Trophoblast cell (in vitro differentiated cells and primary cell): ENCODE measurements at regions not wholly inside any gene's neighbourhood (a gene's known extent, or its start where the extent isn't known, plus 50 kb on each side); places are given as distances from the start of the nearest gene placed in this dataset.
"Not testable (repeated sequence)": the region's sequence is repeated elsewhere in the genome, so short reads cannot be mapped to it uniquely, and the experiment has no call there.

Experiments used
- DNase-seq, 2 donors: peaks; one replicate each; pipeline ENCODE4 v3.0.0-alpha.2; 2016
- H2AFZ ChIP-seq: 2 replicates; pipeline ENCODE4 v1.6.1; 2013; ENCODE audit warnings: low read length, moderate library complexity, mild to moderate bottlenecking; ENCODE audit not compliant: insufficient read depth, poor library complexity
- H2AK5ac ChIP-seq: 2 replicates; pipeline ENCODE4 v1.6.1; 2013; ENCODE audit warnings: mild to moderate bottlenecking, low read length
- H2BK120ac ChIP-seq: 2 replicates; pipeline ENCODE4 v1.6.1; 2013; ENCODE audit warnings: low read length, mild to moderate bottlenecking, moderate library complexity; ENCODE audit not compliant: insufficient read depth, poor library complexity
- H2BK12ac ChIP-seq: 2 replicates; pipeline ENCODE4 v1.6.1; 2013; ENCODE audit warnings: mild to moderate bottlenecking, low read length, moderate library complexity
- H2BK5ac ChIP-seq: 2 replicates; pipeline ENCODE4 v1.6.1; 2013; ENCODE audit warnings: low read length, low read depth, moderate library complexity, mild to moderate bottlenecking; ENCODE audit not compliant: poor library complexity
- H3K14ac ChIP-seq: 2 replicates; pipeline ENCODE4 v1.6.1; 2013; ENCODE audit warnings: mild to moderate bottlenecking, low read length
- H3K18ac ChIP-seq: 2 replicates; pipeline ENCODE4 v1.6.1; 2013; ENCODE audit warnings: mild to moderate bottlenecking, low read length
- H3K23ac ChIP-seq: 2 replicates; pipeline ENCODE4 v1.6.1; 2013; ENCODE audit warnings: low read length
- H3K27ac ChIP-seq: 2 replicates; pipeline ENCODE4 v1.5.1; 2013; ENCODE audit warnings: low read depth, mild to moderate bottlenecking, inconsistent platforms, low read length, moderate library complexity
- H3K27me3 ChIP-seq: 2 replicates; pipeline ENCODE4 v1.6.1; 2013; ENCODE audit warnings: inconsistent platforms, mild to moderate bottlenecking, low read length, moderate library complexity; ENCODE audit not compliant: insufficient read depth
- H3K36me3 ChIP-seq, 2 experiments: 1 replicate in 1 of 2; 2 replicates in 1 of 2; pipeline ENCODE4 v1.6.1; 2013; ENCODE audit warnings: low read length in 2 of 2, mild to moderate bottlenecking in 2 of 2, moderate library complexity in 1 of 2; ENCODE audit not compliant: insufficient read depth in 2 of 2, control insufficient read depth in 1 of 2
- H3K4ac ChIP-seq: 2 replicates; pipeline ENCODE4 v1.6.1; 2013; ENCODE audit warnings: low read depth, mild to moderate bottlenecking, low read length, moderate library complexity
- H3K4me1 ChIP-seq, 2 experiments: 1 replicate in 1 of 2; 2 replicates in 1 of 2; pipeline ENCODE4 v1.6.1; 2013; ENCODE audit warnings: low read length in 2 of 2, mild to moderate bottlenecking in 2 of 2, moderate library complexity in 1 of 2; ENCODE audit not compliant: insufficient read depth in 2 of 2, control insufficient read depth in 1 of 2
- H3K4me2 ChIP-seq: 2 replicates; pipeline ENCODE4 v1.6.1; 2013; ENCODE audit warnings: inconsistent platforms, mild to moderate bottlenecking, low read length, moderate library complexity
- H3K4me3 ChIP-seq: 2 replicates; pipeline ENCODE4 v1.5.1; 2013; ENCODE audit warnings: mild to moderate bottlenecking, low read depth, low read length, inconsistent platforms
- H3K79me1 ChIP-seq: one replicate; pipeline ENCODE4 v1.6.1; 2013; ENCODE audit warnings: low read length
- H3K79me2 ChIP-seq: 2 replicates; pipeline ENCODE4 v1.6.1; 2013; ENCODE audit warnings: low read length, mild to moderate bottlenecking; ENCODE audit not compliant: control insufficient read depth, insufficient read depth, poor library complexity
- H3K9ac ChIP-seq: 2 replicates; pipeline ENCODE4 v1.6.1; 2013; ENCODE audit warnings: mild to moderate bottlenecking, low read length
- H3K9me3 ChIP-seq: 2 replicates; pipeline ENCODE4 v1.6.1; 2013; ENCODE audit warnings: low read depth, mild to moderate bottlenecking, control low read depth, inconsistent platforms, low read length; ENCODE audit not compliant: insufficient read depth
- H4K12ac ChIP-seq: 2 replicates; pipeline ENCODE4 v1.6.1; 2013; ENCODE audit warnings: low read depth, mild to moderate bottlenecking, low read length, moderate library complexity
- H4K8ac ChIP-seq: 2 replicates; pipeline ENCODE4 v1.6.1; 2013; ENCODE audit warnings: low read depth, mild to moderate bottlenecking, low read length, moderate library complexity
- H4K91ac ChIP-seq: one replicate; pipeline ENCODE4 v1.6.1; 2013; ENCODE audit warnings: low read depth, mild to moderate bottlenecking, low read length, moderate library complexity
- WGBS: extraction: QIAGEN DNeasy Blood & Tissue Kit; methylation state at CpG from one replicate; pipeline ENCODE4 v1.1.7; 2013; ENCODE audit warnings: missing lambda C conversion rate; ENCODE audit not compliant: insufficient read length, insufficient coverage; ENCODE audit errors: extremely low coverage; 5-methylcytosine and 5-hydroxymethylcytosine counted together

DNA sequence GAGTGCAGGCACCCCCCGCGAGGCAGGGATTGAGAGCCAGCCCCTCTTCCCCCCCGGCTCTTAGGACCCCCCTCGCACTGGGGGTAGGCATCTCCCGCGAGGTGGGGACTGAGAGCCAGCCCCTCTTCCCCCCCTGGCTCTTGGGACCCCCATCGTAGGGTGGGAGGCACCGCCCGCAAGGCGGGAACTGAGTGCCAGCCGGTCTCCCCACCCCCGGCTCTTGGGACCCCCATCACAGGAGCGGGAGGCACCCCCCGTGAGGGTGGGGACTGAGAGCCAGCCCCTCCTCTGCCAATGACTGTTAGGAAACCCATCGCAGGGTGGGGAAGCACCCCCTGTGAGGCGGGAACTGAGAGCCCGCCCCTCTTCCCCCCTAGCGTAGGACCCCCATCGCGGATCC, 363.4 kb upstream of the SPRY2 start:
- Histone ChIP-seq H3K18ac (no peak overlapping the region), H4K8ac (no peak overlapping the region), H2AK5ac (no peak overlapping the region), H3K79me2 (no peaks in the 10 kb centered on the region), H3K27me3 (no peaks in the 10 kb centered on the region), H3K4ac (no peak overlapping the region), H3K4me1 (no peaks in the 10 kb centered on the region), H3K9me3 (peaks cover 5% of the 10 kb centered on the region), H2BK12ac (no peak overlapping the region), H3K79me1 (no peaks in the 10 kb centered on the region), H3K9ac (no peak overlapping the region), H2BK120ac (no peak overlapping the region), H2AFZ (no peak overlapping the region), H3K27ac (no peak overlapping the region), H3K23ac (no peak overlapping the region), H4K12ac (peak overlapping the region; percentile 30), H3K4me3 (no peak overlapping the region), H3K14ac (no peak overlapping the region), H4K91ac (no peak overlapping the region), H3K4me2 (no peak overlapping the region), H2BK5ac (no peak overlapping the region), H3K36me3 (no peaks in the 10 kb centered on the region)
- no peak for DNase-seq
- no CpG with 5 or more reads among the region's 20 CpGs for WGBS

DNA sequence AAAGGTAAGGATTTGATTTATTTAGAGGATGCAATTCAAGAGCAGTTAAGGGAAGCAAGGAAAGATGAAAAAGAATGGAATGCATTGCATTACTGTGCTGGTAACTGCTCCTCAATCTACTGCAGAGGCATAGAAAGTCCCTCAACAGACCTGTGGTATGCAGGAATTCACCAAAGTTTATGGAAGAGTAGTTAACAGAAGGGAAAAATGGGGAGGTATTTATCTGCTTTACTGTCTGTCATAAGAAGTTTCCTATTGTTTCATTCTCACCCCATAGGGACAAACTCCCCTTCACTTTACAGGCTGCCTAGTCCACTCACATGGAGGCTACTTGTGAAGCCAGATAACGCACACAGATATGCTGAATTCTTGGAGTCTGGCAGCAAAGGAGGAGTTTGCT, 354.9 kb upstream of the SPRY2 start:
- no peak overlapping the region for H3K14ac ChIP-seq

DNA sequence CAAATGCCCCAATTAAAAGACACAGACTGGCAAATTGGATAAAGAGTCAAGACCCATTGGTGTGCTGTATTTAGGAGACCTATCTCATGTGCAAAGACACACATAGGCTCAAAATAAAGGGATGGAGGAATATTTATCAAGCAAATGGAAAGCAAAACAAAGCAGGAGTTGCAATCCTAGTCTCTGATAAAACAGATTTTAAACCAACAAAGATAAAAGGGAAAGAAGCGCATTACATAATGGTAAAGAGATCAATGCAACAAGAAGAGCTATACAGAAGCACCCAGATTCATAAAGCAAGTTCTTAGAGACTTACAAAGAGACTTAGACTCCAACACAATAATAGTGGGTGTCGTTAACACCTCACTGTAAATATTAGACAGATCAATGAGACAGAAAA, 350.9 kb upstream of the SPRY2 start:
- H3K23ac ChIP-seq, H2AFZ ChIP-seq, H3K79me1 ChIP-seq, H4K8ac ChIP-seq, H3K4me1 ChIP-seq, H3K18ac ChIP-seq, H2BK120ac ChIP-seq, H3K4me2 ChIP-seq, H3K9me3 ChIP-seq, H3K36me3 ChIP-seq, H3K4me3 ChIP-seq, H3K4ac ChIP-seq, H2BK5ac ChIP-seq, H3K27ac ChIP-seq, H4K91ac ChIP-seq, H3K9ac ChIP-seq, H2AK5ac ChIP-seq, H2BK12ac ChIP-seq, H4K12ac ChIP-seq, H3K79me2 ChIP-seq, H3K27me3 ChIP-seq, DNase-seq, H3K14ac ChIP-seq: not testable (repeated sequence)
- WGBS, result no CpG with 5 or more reads among the region's 2 CpGs

More for the DNA sequence above, 354.9 kb upstream of the SPRY2 start:
- H4K8ac ChIP-seq, result no peak overlapping the region
- H3K9ac ChIP-seq, result no peak overlapping the region
- no peak overlapping the region for H2BK12ac ChIP-seq
- no peak overlapping the region for H3K4me3 ChIP-seq
- no peak overlapping the region for H2BK5ac ChIP-seq
- no peak overlapping the region for H2AK5ac ChIP-seq
- no peak overlapping the region for H3K4me2 ChIP-seq
- no peak overlapping the region for H3K4ac ChIP-seq
- no peaks in the 10 kb centered on the region for H3K4me1 ChIP-seq
- H3K18ac ChIP-seq, result no peak overlapping the region
- no peaks in the 10 kb centered on the region for H3K9me3 ChIP-seq
- H3K23ac ChIP-seq, result no peak overlapping the region
- WGBS, result no CpG with 5 or more reads among the region's 1 CpG
- no peak overlapping the region for H2AFZ ChIP-seq
- no peaks in the 10 kb centered on the region for H3K79me2 ChIP-seq
- no peak overlapping the region for H4K91ac ChIP-seq
- H2BK120ac ChIP-seq, result no peak overlapping the region
- DNase-seq, result no peak
- no peaks in the 10 kb centered on the region for H3K79me1 ChIP-seq
- H3K36me3 ChIP-seq, result no peaks in the 10 kb centered on the region
- H4K12ac ChIP-seq, result no peak overlapping the region
- no peaks in the 10 kb centered on the region for H3K27me3 ChIP-seq
- no peak overlapping the region for H3K27ac ChIP-seq

DNA sequence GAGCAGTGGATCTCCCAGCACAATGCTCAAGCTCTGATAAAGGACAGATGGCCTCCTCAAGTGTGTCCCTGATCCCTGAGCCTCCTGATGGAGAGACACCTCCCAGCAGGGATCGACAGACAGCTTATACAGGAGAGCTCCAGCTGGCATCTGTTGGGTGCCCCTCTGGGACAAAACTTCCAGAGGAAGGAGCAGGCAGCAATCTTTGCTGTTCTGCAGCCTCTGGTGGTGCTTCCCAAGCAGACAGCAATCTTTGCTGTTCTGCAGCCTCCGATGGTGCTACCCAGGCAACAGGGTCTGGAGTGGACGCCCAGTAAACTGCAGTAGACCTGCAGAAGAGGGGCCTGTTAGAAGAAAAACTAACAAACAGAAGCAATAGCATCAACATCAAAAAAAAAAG, 349.3 kb upstream of the SPRY2 start:
- Histone ChIP-seq H3K9me3 (no peaks in the 10 kb centered on the region), H2AFZ (no peak overlapping the region), H4K12ac (no peak overlapping the region), H3K14ac (no peak overlapping the region), H3K36me3 (no peaks in the 10 kb centered on the region), H4K8ac (no peak overlapping the region), H2BK120ac (no peak overlapping the region), H3K4me2 (no peak overlapping the region), H3K27ac (no peak overlapping the region), H3K18ac (no peak overlapping the region), H2BK5ac (no peak overlapping the region), H3K4ac (no peak overlapping the region), H3K79me2 (no peaks in the 10 kb centered on the region), H3K27me3 (no peaks in the 10 kb centered on the region), H3K79me1 (no peaks in the 10 kb centered on the region), H3K4me1 (no peaks in the 10 kb centered on the region), H3K4me3 (no peak overlapping the region), H4K91ac (no peak overlapping the region), H2AK5ac (no peak overlapping the region), H2BK12ac (no peak overlapping the region), H3K9ac (no peak overlapping the region), H3K23ac (no peak overlapping the region)
- no peak for DNase-seq
- no CpG with 5 or more reads among the region's 3 CpGs for WGBS

DNA sequence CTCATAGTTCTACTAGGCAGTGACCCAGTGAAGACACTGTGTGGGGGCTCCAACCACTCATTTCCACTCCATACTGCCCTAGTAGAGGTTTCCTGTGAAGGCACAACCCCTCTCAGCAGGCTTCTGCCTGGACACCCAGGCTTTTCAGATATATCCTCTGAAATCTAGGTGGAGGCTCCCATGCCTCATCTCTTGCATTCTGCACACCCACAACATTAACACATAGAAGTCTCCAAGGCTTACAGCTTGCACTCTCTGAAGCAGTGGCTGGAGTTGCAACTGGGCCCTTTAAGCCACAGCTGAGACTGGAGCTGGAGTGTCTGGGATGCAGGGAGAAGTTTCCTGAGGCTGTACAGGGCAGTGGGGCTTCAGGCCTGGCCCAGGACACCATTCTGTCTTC, 347.7 kb upstream of the SPRY2 start:
- H3K27me3 ChIP-seq, result no peaks in the 10 kb centered on the region
- H2AK5ac ChIP-seq, result no peak overlapping the region
- no peak overlapping the region for H2BK12ac ChIP-seq
- H4K91ac ChIP-seq, result no peak overlapping the region
- H2BK120ac ChIP-seq, result no peak overlapping the region
- no peak overlapping the region for H4K12ac ChIP-seq
- DNase-seq, result no peak
- no peaks in the 10 kb centered on the region for H3K36me3 ChIP-seq
- no peaks in the 10 kb centered on the region for H3K79me1 ChIP-seq
- no peaks in the 10 kb centered on the region for H3K4me1 ChIP-seq
- H3K14ac ChIP-seq, result no peak overlapping the region
- no peak overlapping the region for H4K8ac ChIP-seq
- H3K18ac ChIP-seq, result no peak overlapping the region
- no peaks in the 10 kb centered on the region for H3K79me2 ChIP-seq
- no peaks in the 10 kb centered on the region for H3K9me3 ChIP-seq
- H3K27ac ChIP-seq, result no peak overlapping the region
- H3K4ac ChIP-seq, result no peak overlapping the region
- H2AFZ ChIP-seq, result no peak overlapping the region
- H2BK5ac ChIP-seq, result no peak overlapping the region
- no peak overlapping the region for H3K9ac ChIP-seq
- no peak overlapping the region for H3K4me3 ChIP-seq
- H3K23ac ChIP-seq, result no peak overlapping the region
- H3K4me2 ChIP-seq, result no peak overlapping the region
